PC-3 (cell line): ENCODE measurements at regions not wholly inside any gene's neighbourhood (a gene's known extent, or its start where the extent isn't known, plus 50 kb on each side); places are given as distances from the start of the nearest gene placed in this dataset.

Experiments
- ATAC-seq: fragments of 200-7000 bp; cut with Tn5 transposase; 2 replicates; pipeline ENCODE4 v1.9.1; 2020; ENCODE audit warnings: mild to moderate bottlenecking, moderate library complexity
- BruUV-seq: library from RNA; stranded (reverse); fragments of 400-500 nt; replicated peaks from 2 replicates; lab custom pipeline; 2021; lab: Mats Ljungman, UMichigan
- CTCF ChIA-PET: fragments of 300-600 bp; sonication (Branson Sonifier 250); formaldehyde crosslinking; loops from one replicate; lab custom pipeline; 2022; ENCODE audit warnings: antibody characterized with exemption; lab: Charles Lee
- POLR2A ChIA-PET: fragments of 300-600 bp; sonication (Branson Sonifier 250); formaldehyde crosslinking; loops from one replicate; lab custom pipeline; 2022; ENCODE audit warnings: antibody characterized with exemption; ENCODE audit not compliant: unreplicated experiment; lab: Charles Lee
- DNase-seq: peaks from one replicate; pipeline ENCODE4 v3.0.0-alpha.2; 2015
- H2AFZ ChIP-seq: fragments of 300-600 bp; sonication (generic); 2 replicates; pipeline ENCODE4 v1.6.0; 2016; ENCODE audit warnings: antibody characterized with exemption, low read length
- H3F3A ChIP-seq: fragments of 300-600 bp; sonication (generic); one replicate; pipeline ENCODE4 v1.6.0; 2017; ENCODE audit warnings: antibody characterized with exemption, low read length, control low read depth, mild to moderate bottlenecking; ENCODE audit not compliant: unreplicated experiment
- H3K27ac ChIP-seq: fragments of 300-600 bp; sonication (generic); 2 replicates; pipeline ENCODE4 v1.5.1; 2016; ENCODE audit warnings: mild to moderate bottlenecking, low read length
- H3K27me3 ChIP-seq: fragments of 300-600 bp; sonication (generic); 2 replicates; pipeline ENCODE4 v1.6.1; 2016; ENCODE audit warnings: low read length, mixed read lengths
- H3K36me3 ChIP-seq: fragments of 300-600 bp; sonication (generic); 2 replicates; pipeline ENCODE4 v1.6.1; 2016; ENCODE audit warnings: low read depth, mixed run types, low read length, mixed read lengths
- H3K4me1 ChIP-seq: fragments of 300-600 bp; sonication (generic); 2 replicates; pipeline ENCODE4 v1.5.1; 2016; ENCODE audit warnings: low read length; ENCODE audit not compliant: insufficient read depth
- H3K4me2 ChIP-seq: fragments of 300-600 bp; sonication (generic); 2 replicates; pipeline ENCODE4 v1.6.0; 2016; ENCODE audit warnings: low read length
- H3K4me3 ChIP-seq: fragments of 300-600 bp; sonication (generic); 2 replicates; pipeline ENCODE4 v1.5.1; 2016; ENCODE audit warnings: mild to moderate bottlenecking, low read length, mixed read lengths
- H3K79me2 ChIP-seq: fragments of 300-600 bp; sonication (generic); 2 replicates; pipeline ENCODE4 v1.6.1; 2017; ENCODE audit warnings: low read length, mixed read lengths
- H3K9ac ChIP-seq: fragments of 300-600 bp; sonication (generic); 2 replicates; pipeline ENCODE4 v1.6.0; 2016; ENCODE audit warnings: mild to moderate bottlenecking, low read length
- H3K9me2 ChIP-seq: fragments of 300-600 bp; sonication (generic); replicated peaks from 2 replicates; pipeline ENCODE4 v1.6.1; 2016; ENCODE audit warnings: mixed run types, low read length, mixed read lengths
- H3K9me3 ChIP-seq: fragments of 300-600 bp; sonication (generic); 2 replicates; pipeline ENCODE4 v1.6.1; 2016; ENCODE audit warnings: low read length, mixed read lengths
- H4K20me1 ChIP-seq: fragments of 300-600 bp; sonication (generic); 2 replicates; pipeline ENCODE4 v1.6.1; 2016; ENCODE audit warnings: low read length, mixed read lengths
- CTCF ChIP-seq: fragments of 300-600 bp; sonication (generic); conservative IDR thresholded peaks from 2 replicates; pipeline ENCODE4 v1.5.1; 2017; ENCODE audit warnings: antibody characterized with exemption, low read depth, mild to moderate bottlenecking, low read length
- EZH2 ChIP-seq: fragments of 300-600 bp; sonication (generic); IDR thresholded peaks from one replicate; pipeline ENCODE4 v1.6.1; 2017; ENCODE audit warnings: antibody characterized with exemption, mild to moderate bottlenecking, low read length; ENCODE audit not compliant: unreplicated experiment
- EZH2phosphoT487 ChIP-seq: fragments of 300-600 bp; sonication (generic); IDR thresholded peaks from 2 replicates; pipeline ENCODE4 v1.6.1; 2018; ENCODE audit warnings: mild to moderate bottlenecking, antibody characterized with exemption, low read length, borderline replicate concordance
- intact Hi-C: fragments of 100-400 bp; cut with micrococcal nuclease; formaldehyde crosslinking; loops from 2 replicates; pipeline ENCODE4 v1.9.0; 2023

- H3F3A ChIP-seq: no peaks in the 10 kb centered on the region
- H3K4me1 ChIP-seq: peaks cover 5% of the 10 kb centered on the region; the same call in 1 of the 2 replicates
- no peak overlapping the region for H3K9ac ChIP-seq
- no peaks in the 10 kb centered on the region for H3K27me3 ChIP-seq
- no TSS peak for BruUV-seq
- no peak for TF ChIP-seq CTCF
- TF ChIP-seq EZH2: no peak
- no peak for TF ChIP-seq EZH2phosphoT487
- no peaks in the 10 kb centered on the region for H3K9me3 ChIP-seq
- H3K9me2 ChIP-seq: no peaks in the 10 kb centered on the region
- no peak overlapping the region for H3K4me2 ChIP-seq
- H3K36me3 ChIP-seq: no peaks in the 10 kb centered on the region
- H3K27ac ChIP-seq: no peak overlapping the region
- intact Hi-C loops: loop anchor here (10.0 kb wide), 2 partner anchors 132 to 792 kb away; partner anchors contain the start of gene TLE1
- H3K79me2 ChIP-seq: no peaks in the 10 kb centered on the region
- POLR2A ChIA-PET: no interaction called here
- ATAC-seq (no peak), DNase-seq (no peak)
- H4K20me1 ChIP-seq: no peaks in the 10 kb centered on the region
- no peak overlapping the region for H3K4me3 ChIP-seq
- CTCF ChIA-PET: no interaction called here
- H2AFZ ChIP-seq: no peak overlapping the region
Measured at GRCh38 chr9:80893190-80893589, 796.2 kb downstream of the TLE1 start.

DNA sequence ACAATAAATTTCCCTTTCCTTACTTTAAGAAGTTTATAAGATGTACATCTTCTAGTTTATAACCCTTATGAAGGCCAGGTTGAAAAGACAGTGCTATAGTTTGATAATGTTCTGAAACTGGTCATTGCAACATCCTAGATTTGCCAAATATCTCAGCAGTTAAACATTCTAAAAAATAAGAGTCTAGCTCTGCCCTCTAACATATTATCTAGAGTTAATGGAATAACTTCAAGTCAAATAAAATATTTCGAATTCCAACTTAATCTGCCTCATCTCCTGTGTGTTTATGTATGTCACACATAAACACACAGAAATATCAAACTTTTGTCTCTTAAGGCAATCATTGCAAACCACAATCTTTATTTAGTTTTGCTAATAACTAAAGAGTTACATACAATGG lies 796.6 kb downstream of the TLE1 start:
- intact Hi-C loops: loop anchor here (10.0 kb wide), 2 partner anchors 132 to 792 kb away; partner anchors contain the start of gene TLE1
- Histone ChIP-seq H3K27ac (no peak overlapping the region), H3K4me1 (peaks cover 5% of the 10 kb centered on the region; the same call in 1 of the 2 replicates), H3K4me2 (no peak overlapping the region), H3K27me3 (no peaks in the 10 kb centered on the region), H2AFZ (no peak overlapping the region), H3K36me3 (no peaks in the 10 kb centered on the region), H3K4me3 (no peak overlapping the region), H3K9me2 (no peaks in the 10 kb centered on the region), H4K20me1 (no peaks in the 10 kb centered on the region), H3K9me3 (no peaks in the 10 kb centered on the region), H3F3A (no peaks in the 10 kb centered on the region), H3K79me2 (no peaks in the 10 kb centered on the region), H3K9ac (no peak overlapping the region)
- ATAC-seq (peak; percentile 29; the same call in 1 of the 2 replicates), DNase-seq (peak; percentile 39)
- POLR2A ChIA-PET: no interaction called here
- CTCF ChIA-PET: no interaction called here
- BruUV-seq: no TSS peak
- TF ChIP-seq CTCF: no peak

GRCh38 chr9:80890124-80890523 lies 799.2 kb downstream of the TLE1 start:
- Histone ChIP-seq H3K4me3 (no peak overlapping the region), H3K27ac (no peak overlapping the region), H3K4me2 (no peak overlapping the region), H2AFZ (no peak overlapping the region), H3F3A (no peaks in the 10 kb centered on the region), H3K36me3 (no peaks in the 10 kb centered on the region), H3K9me3 (no peaks in the 10 kb centered on the region), H3K9me2 (no peaks in the 10 kb centered on the region), H3K4me1 (peaks cover 5% of the 10 kb centered on the region; the same call in 1 of the 2 replicates), H3K79me2 (no peaks in the 10 kb centered on the region), H3K27me3 (no peaks in the 10 kb centered on the region), H3K9ac (no peak overlapping the region), H4K20me1 (no peaks in the 10 kb centered on the region)
- peak; percentile 1 for DNase-seq
- CTCF ChIA-PET: no interaction called here
- POLR2A ChIA-PET: no interaction called here
- no peak for ATAC-seq
- intact Hi-C loops: loop anchor here (10.0 kb wide), 2 partner anchors 135 to 795 kb away; partner anchors contain the start of gene TLE1
- TF ChIP-seq EZH2phosphoT487 (no peak), EZH2 (no peak), CTCF (no peak)
- no TSS peak for BruUV-seq
